MG63 (cell line): ENCODE measurements at regions not wholly inside any gene's neighbourhood (a gene's known extent, or its start where the extent isn't known, plus 50 kb on each side); places are given as distances from the start of the nearest gene placed in this dataset.

ENCODE experiments used
- DNase-seq: peaks from one replicate; pipeline ENCODE4 v3.0.0-alpha.2; 2020
- H3K27me3 ChIP-seq: fragments of 250-450 bp; sonication (Bioruptor Pico); 2 replicates; pipeline ENCODE4 v1.5.1; 2020; ENCODE audit warnings: mild to moderate bottlenecking, moderate library complexity
- H3K36me3 ChIP-seq: fragments of 250-450 bp; sonication (Bioruptor Pico); 2 replicates; pipeline ENCODE4 v1.5.1; 2020; ENCODE audit warnings: mild to moderate bottlenecking, moderate library complexity
- H3K4me3 ChIP-seq: fragments of 250-450 bp; sonication (Bioruptor Pico); 2 replicates; pipeline ENCODE4 v1.5.1; 2020; ENCODE audit warnings: mild to moderate bottlenecking, moderate library complexity
- H3K9me3 ChIP-seq: fragments of 250-450 bp; sonication (Bioruptor Pico); 2 replicates; pipeline ENCODE4 v1.5.1; 2020; ENCODE audit warnings: mild to moderate bottlenecking, moderate library complexity

- no peak overlapping the region for H3K4me3 ChIP-seq
- H3K27me3 ChIP-seq = no peaks in the 10 kb centered on the region; the same call in 1 of the 2 replicates
- no peaks in the 10 kb centered on the region for H3K36me3 ChIP-seq
- no peak for DNase-seq
- no peaks in the 10 kb centered on the region for H3K9me3 ChIP-seq
Measured at GRCh38 chr2:8587920-8588830, 93.7 kb upstream of the ID2 start.

GRCh38 chr2:8588831-8589191, 93.0 kb upstream of the ID2 start:
- H3K4me3 ChIP-seq = no peak overlapping the region
- no peaks in the 10 kb centered on the region; the same call in 1 of the 2 replicates for H3K27me3 ChIP-seq
- no peak for DNase-seq
- no peaks in the 10 kb centered on the region for H3K9me3 ChIP-seq
- no peaks in the 10 kb centered on the region for H3K36me3 ChIP-seq

- no peak overlapping the region for H3K4me3 ChIP-seq
- no peaks in the 10 kb centered on the region; the same call in 1 of the 2 replicates for H3K27me3 ChIP-seq
- H3K36me3 ChIP-seq = no peaks in the 10 kb centered on the region
- H3K9me3 ChIP-seq = no peaks in the 10 kb centered on the region
- DNase-seq = no peak
Measured at GRCh38 chr2:8589721-8590120, 92.1 kb upstream of the ID2 start.

GRCh38 chr2:8590938-8591337, 90.9 kb upstream of the ID2 start:
- no peaks in the 10 kb centered on the region for H3K9me3 ChIP-seq
- H3K36me3 ChIP-seq = no peaks in the 10 kb centered on the region
- no peak for DNase-seq
- H3K4me3 ChIP-seq = no peak overlapping the region
- H3K27me3 ChIP-seq = no peaks in the 10 kb centered on the region; the same call in 1 of the 2 replicates

GRCh38 chr2:8592736-8593135, 89.1 kb upstream of the ID2 start:
- Histone ChIP-seq H3K9me3 (no peaks in the 10 kb centered on the region), H3K4me3 (no peak overlapping the region), H3K36me3 (no peaks in the 10 kb centered on the region), H3K27me3 (no peaks in the 10 kb centered on the region; the same call in 1 of the 2 replicates)
- no peak for DNase-seq

GRCh38 chr2:8593243-8593642, 88.6 kb upstream of the ID2 start:
- Histone ChIP-seq H3K36me3 (no peaks in the 10 kb centered on the region), H3K4me3 (no peak overlapping the region), H3K9me3 (no peaks in the 10 kb centered on the region), H3K27me3 (no peaks in the 10 kb centered on the region; the same call in 1 of the 2 replicates)
- DNase-seq = no peak

- no peak overlapping the region for H3K4me3 ChIP-seq
- no peaks in the 10 kb centered on the region for H3K36me3 ChIP-seq
- H3K27me3 ChIP-seq = no peaks in the 10 kb centered on the region; the same call in 1 of the 2 replicates
- DNase-seq = no peak
- no peaks in the 10 kb centered on the region for H3K9me3 ChIP-seq
Measured at GRCh38 chr2:8594731-8595427, 87.0 kb upstream of the ID2 start.

GRCh38 chr2:8595428-8595805, 86.4 kb upstream of the ID2 start:
- no peak overlapping the region for H3K4me3 ChIP-seq
- no peaks in the 10 kb centered on the region for H3K36me3 ChIP-seq
- no peaks in the 10 kb centered on the region for H3K27me3 ChIP-seq
- H3K9me3 ChIP-seq = no peaks in the 10 kb centered on the region
- DNase-seq = no peak

- no peak for DNase-seq
- H3K27me3 ChIP-seq = no peaks in the 10 kb centered on the region
- H3K36me3 ChIP-seq = no peaks in the 10 kb centered on the region
- H3K4me3 ChIP-seq = no peak overlapping the region
- no peaks in the 10 kb centered on the region for H3K9me3 ChIP-seq
Measured at GRCh38 chr2:8595811-8596600, 85.8 kb upstream of the ID2 start.

- no peaks in the 10 kb centered on the region for H3K9me3 ChIP-seq
- H3K36me3 ChIP-seq = no peaks in the 10 kb centered on the region
- H3K4me3 ChIP-seq = no peak overlapping the region
Measured at GRCh38 chr2:8597094-8597493, 84.8 kb upstream of the ID2 start.

GRCh38 chr2:8597559-8598225, 84.2 kb upstream of the ID2 start:
- no peaks in the 10 kb centered on the region for H3K36me3 ChIP-seq
- H3K4me3 ChIP-seq = no peak overlapping the region
- peak; percentile 38 for DNase-seq
- no peaks in the 10 kb centered on the region for H3K27me3 ChIP-seq
- H3K9me3 ChIP-seq = no peaks in the 10 kb centered on the region

More at GRCh38 chr2:8597094-8597493, 84.8 kb upstream of the ID2 start:
- no peaks in the 10 kb centered on the region for H3K27me3 ChIP-seq
- no peak for DNase-seq

- peak; percentile 83 for DNase-seq
- H3K4me3 ChIP-seq = no peak overlapping the region
- no peaks in the 10 kb centered on the region for H3K9me3 ChIP-seq
- H3K36me3 ChIP-seq = no peaks in the 10 kb centered on the region
- no peaks in the 10 kb centered on the region for H3K27me3 ChIP-seq
Measured at GRCh38 chr2:8598295-8599165, 83.3 kb upstream of the ID2 start.

GRCh38 chr2:8599421-8600242, 82.2 kb upstream of the ID2 start:
- H3K36me3 ChIP-seq = no peaks in the 10 kb centered on the region
- H3K9me3 ChIP-seq = no peaks in the 10 kb centered on the region
- DNase-seq = no peak
- no peaks in the 10 kb centered on the region for H3K27me3 ChIP-seq
- H3K4me3 ChIP-seq = no peak overlapping the region

GRCh38 chr2:8600456-8600855, 81.4 kb upstream of the ID2 start:
- Histone ChIP-seq H3K9me3 (no peaks in the 10 kb centered on the region), H3K4me3 (no peak overlapping the region), H3K36me3 (no peaks in the 10 kb centered on the region), H3K27me3 (no peaks in the 10 kb centered on the region)
- DNase-seq = no peak

GRCh38 chr2:8602809-8603208, 79.0 kb upstream of the ID2 start:
- no peaks in the 10 kb centered on the region for H3K9me3 ChIP-seq
- no peak overlapping the region for H3K4me3 ChIP-seq
- H3K27me3 ChIP-seq = no peaks in the 10 kb centered on the region
- no peak for DNase-seq
- no peaks in the 10 kb centered on the region for H3K36me3 ChIP-seq
